PFSK-1 (cell line): ENCODE measurements at regions not wholly inside any gene's neighbourhood (a gene's known extent, or its start where the extent isn't known, plus 50 kb on each side); places are given as distances from the start of the nearest gene placed in this dataset.

Experiments used
- FOXP2 ChIP-seq: optimal IDR thresholded peaks from 2 replicates; pipeline ENCODE3; 2011; ENCODE audit warnings: borderline replicate concordance, control low read depth, inconsistent platforms; ENCODE audit not compliant: insufficient read depth; ENCODE audit errors: extremely low read length, extremely low read depth
- POLR2AphosphoS5 ChIP-seq: IDR thresholded peaks from 2 replicates; pipeline ENCODE4 v1.6.1; 2012; ENCODE audit warnings: low read depth, mild to moderate bottlenecking, control low read depth, low read length, moderate library complexity
- REST ChIP-seq, 2 experiments: IDR thresholded peaks; 2 replicates each; pipeline versions ENCODE4 v1.6.1 to v1.8.0; 2011 to 2012; ENCODE audit warnings: low read depth in 2 of 2, low read length in 2 of 2, control low read depth in 1 of 2, inconsistent platforms in 1 of 2, mild to moderate bottlenecking in 1 of 2, moderate library complexity in 1 of 2; ENCODE audit not compliant: insufficient read depth in 1 of 2
- SIN3A ChIP-seq: IDR thresholded peaks from 2 replicates; pipeline ENCODE4 v1.6.1; 2012; ENCODE audit warnings: mild to moderate bottlenecking, low read length, moderate library complexity, borderline replicate concordance; ENCODE audit not compliant: insufficient read depth
- TAF1 ChIP-seq: IDR thresholded peaks from 2 replicates; pipeline ENCODE4 v1.6.1; 2012; ENCODE audit warnings: low read length, control low read depth, borderline replicate concordance; ENCODE audit not compliant: insufficient read depth

DNA sequence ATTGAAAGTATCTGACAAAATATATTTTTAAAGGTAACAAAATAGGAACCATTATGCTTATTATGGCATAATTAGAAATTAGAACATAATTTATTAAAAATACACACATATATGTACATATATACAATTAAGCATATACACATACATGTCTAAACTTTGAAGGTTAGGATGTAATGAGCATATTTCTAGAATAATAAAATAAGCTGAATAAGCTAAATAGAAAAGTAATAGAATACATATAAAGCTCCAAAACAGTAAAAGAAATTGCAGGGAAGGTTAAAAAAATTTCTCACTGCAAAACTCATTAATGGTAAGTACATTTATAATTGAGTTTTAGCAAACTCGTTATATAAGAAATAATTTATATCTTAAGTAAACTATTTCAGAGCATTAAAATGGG, 1561.5 kb upstream of the ZEB2 start:
- no peak for TF ChIP-seq TAF1
- TF ChIP-seq SIN3A, result no peak
- TF ChIP-seq POLR2AphosphoS5, result no peak
- no peak for TF ChIP-seq REST (IDR thresholded peaks at IDR 0.05; ENCODE audit: insufficient read depth in 1 of 2, low read depth in 2 of 2, low read length in 2 of 2)
- TF ChIP-seq FOXP2, result no peak
